NCI-H748 (cell line): ENCODE measurements at regions not wholly inside any gene's neighbourhood (a gene's known extent, or its start where the extent isn't known, plus 50 kb on each side); places are given as distances from the start of the nearest gene placed in this dataset.
A peak's percentile ranks its signal among the peaks of the same experiment; 100 is the strongest.
"Not testable (repeated sequence)": the region's sequence is repeated elsewhere in the genome, so short reads cannot be mapped to it uniquely, and the experiment has no call there.

Experiments used
- DNase-seq: peaks from one replicate; lab custom pipeline; 2025; ENCODE audit not compliant: unreplicated experiment; lab: John Stamatoyannopoulos, UW

- DNase-seq, result no peak
Measured at GRCh38 chr16:60074378-60074777, 1340.3 kb upstream of the GOT2 start.

GRCh38 chr16:60073376-60073775 is 1339.3 kb upstream of the GOT2 start:
- DNase-seq, result no peak

- DNase-seq, result no peak
Measured at GRCh38 chr16:60064026-60064425, 1329.9 kb upstream of the GOT2 start.

- no peak for DNase-seq
Measured at GRCh38 chr16:60061396-60061795, 1327.3 kb upstream of the GOT2 start.

GRCh38 chr16:60060731-60061130 is 1326.6 kb upstream of the GOT2 start:
- no peak for DNase-seq

- DNase-seq, result no peak
Measured at GRCh38 chr16:60059141-60059540, 1325.0 kb upstream of the GOT2 start.

GRCh38 chr16:60041671-60042070 is 1307.6 kb upstream of the GOT2 start:
- DNase-seq, result no peak

GRCh38 chr16:60031740-60032139 is 1297.6 kb upstream of the GOT2 start:
- DNase-seq, result no peak

- no peak for DNase-seq
Measured at GRCh38 chr16:60027351-60027750, 1293.2 kb upstream of the GOT2 start.

GRCh38 chr16:60013076-60013475 is 1279.0 kb upstream of the GOT2 start:
- DNase-seq, result no peak

- no peak for DNase-seq
Measured at GRCh38 chr16:60001523-60001922, 1267.4 kb upstream of the GOT2 start.

- DNase-seq, result no peak
Measured at GRCh38 chr16:59997706-59998105, 1263.6 kb upstream of the GOT2 start.

GRCh38 chr16:59993101-59993500 is 1259.0 kb upstream of the GOT2 start:
- DNase-seq, result peak; percentile 68

- no peak for DNase-seq
Measured at GRCh38 chr16:59991171-59991570, 1257.1 kb upstream of the GOT2 start.

GRCh38 chr16:59988591-59988990 is 1254.5 kb upstream of the GOT2 start:
- peak; percentile 89 for DNase-seq

- DNase-seq, result no peak
Measured at GRCh38 chr16:59975953-59976352, 1241.8 kb upstream of the GOT2 start.

GRCh38 chr16:59973966-59974365 is 1239.8 kb upstream of the GOT2 start:
- no peak for DNase-seq

- no peak for DNase-seq
Measured at GRCh38 chr16:59971264-59971663, 1237.1 kb upstream of the GOT2 start.

- DNase-seq, result no peak
Measured at GRCh38 chr16:59964232-59964924, 1230.3 kb upstream of the GOT2 start.

GRCh38 chr16:59959311-59959710 is 1225.2 kb upstream of the GOT2 start:
- DNase-seq, result no peak

GRCh38 chr16:59950431-59950830 is 1216.3 kb upstream of the GOT2 start:
- DNase-seq, result no peak

GRCh38 chr16:59944041-59944440 is 1209.9 kb upstream of the GOT2 start:
- DNase-seq, result not testable (repeated sequence)

- DNase-seq, result peak; percentile 7
Measured at GRCh38 chr16:59941594-59941993, 1207.5 kb upstream of the GOT2 start.
